MM.1S (cell line): ENCODE measurements at regions not wholly inside any gene's neighbourhood (a gene's known extent, or its start where the extent isn't known, plus 50 kb on each side); places are given as distances from the start of the nearest gene placed in this dataset.

Source experiments
- EZH2 ChIP-seq: fragments of 300-600 bp; sonication (generic); optimal IDR thresholded peaks from 2 replicates; pipeline ENCODE3; 2017; ENCODE audit warnings: low read depth, mild to moderate bottlenecking, antibody characterized with exemption, low read length, mixed read lengths
- EZH2phosphoT487 ChIP-seq: fragments of 300-600 bp; sonication (generic); IDR thresholded peaks from 2 replicates; pipeline ENCODE4 v1.6.1; 2018; ENCODE audit warnings: antibody characterized with exemption, low read length
- TF ChIP-seq, protein P1 (sequence below): fragments of 300-600 bp; sonication (generic); IDR thresholded peaks from 2 replicates; pipeline ENCODE4 v1.5.1; 2016; ENCODE audit warnings: antibody characterized with exemption, low read length, mixed read lengths

DNA sequence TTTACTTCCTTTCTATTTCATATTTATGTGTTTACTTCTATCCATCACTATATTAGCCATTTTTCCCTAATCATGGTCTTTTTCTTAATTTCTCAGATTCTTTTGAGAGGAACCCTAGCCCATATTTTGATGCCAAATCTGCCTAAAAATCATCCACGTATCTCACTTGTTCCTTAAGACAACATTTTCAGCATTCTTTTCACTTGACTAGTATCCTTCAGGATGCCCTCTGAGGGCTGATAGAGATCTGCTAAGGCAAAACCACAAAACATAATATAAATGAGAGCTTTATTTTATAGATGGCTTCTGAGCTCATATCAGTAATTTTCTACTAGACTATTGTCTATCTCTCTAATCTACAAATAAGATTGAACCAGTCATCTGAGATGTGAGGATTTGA is 341.9 kb downstream of the GPM6A start:
- TF ChIP-seq, protein P1, sequence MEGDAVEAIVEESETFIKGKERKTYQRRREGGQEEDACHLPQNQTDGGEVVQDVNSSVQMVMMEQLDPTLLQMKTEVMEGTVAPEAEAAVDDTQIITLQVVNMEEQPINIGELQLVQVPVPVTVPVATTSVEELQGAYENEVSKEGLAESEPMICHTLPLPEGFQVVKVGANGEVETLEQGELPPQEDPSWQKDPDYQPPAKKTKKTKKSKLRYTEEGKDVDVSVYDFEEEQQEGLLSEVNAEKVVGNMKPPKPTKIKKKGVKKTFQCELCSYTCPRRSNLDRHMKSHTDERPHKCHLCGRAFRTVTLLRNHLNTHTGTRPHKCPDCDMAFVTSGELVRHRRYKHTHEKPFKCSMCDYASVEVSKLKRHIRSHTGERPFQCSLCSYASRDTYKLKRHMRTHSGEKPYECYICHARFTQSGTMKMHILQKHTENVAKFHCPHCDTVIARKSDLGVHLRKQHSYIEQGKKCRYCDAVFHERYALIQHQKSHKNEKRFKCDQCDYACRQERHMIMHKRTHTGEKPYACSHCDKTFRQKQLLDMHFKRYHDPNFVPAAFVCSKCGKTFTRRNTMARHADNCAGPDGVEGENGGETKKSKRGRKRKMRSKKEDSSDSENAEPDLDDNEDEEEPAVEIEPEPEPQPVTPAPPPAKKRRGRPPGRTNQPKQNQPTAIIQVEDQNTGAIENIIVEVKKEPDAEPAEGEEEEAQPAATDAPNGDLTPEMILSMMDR: no peak
- TF ChIP-seq EZH2: no peak
- TF ChIP-seq EZH2phosphoT487: no peak
